HAP-1 (cell line): ENCODE measurements at regions not wholly inside any gene's neighbourhood (a gene's known extent, or its start where the extent isn't known, plus 50 kb on each side); places are given as distances from the start of the nearest gene placed in this dataset.
"Not testable (repeated sequence)": the region's sequence is repeated elsewhere in the genome, so short reads cannot be mapped to it uniquely, and the experiment has no call there.

Experiments
- DNase-seq, 2 experiments: peaks; one replicate each; pipeline ENCODE4 v3.0.0-alpha.2; 2016 to 2020; ENCODE audit warnings: low spot score in 2 of 2
- H3K27me3 ChIP-seq: fragments of 250-450 bp; sonication (Bioruptor Pico); 2 replicates; pipeline ENCODE4 v1.5.1; 2020; ENCODE audit warnings: low read depth, mild to moderate bottlenecking, moderate library complexity
- H3K36me3 ChIP-seq: fragments of 250-450 bp; sonication (Bioruptor Pico); replicated peaks from 2 replicates; pipeline ENCODE4 v1.5.1; 2020; ENCODE audit warnings: mild to moderate bottlenecking
- H3K4me1 ChIP-seq: fragments of 250-450 bp; sonication (Bioruptor Pico); 2 replicates; pipeline ENCODE4 v1.5.1; 2020; ENCODE audit warnings: mild to moderate bottlenecking
- H3K4me3 ChIP-seq: fragments of 250-450 bp; sonication (Bioruptor Pico); 2 replicates; pipeline ENCODE4 v1.5.1; 2020; ENCODE audit warnings: mild to moderate bottlenecking, moderate library complexity
- H3K9me3 ChIP-seq: fragments of 250-450 bp; sonication (Bioruptor Pico); 2 replicates; pipeline ENCODE4 v1.5.1; 2020; ENCODE audit warnings: mild to moderate bottlenecking, moderate library complexity
- in situ Hi-C: fragments of 300-500 bp; cut with MboI; formaldehyde crosslinking; loops from 3 replicates; pipeline ENCODE4 v1.14.3; 2020; ENCODE audit warnings: low sequenced_read_pairs, inconsistent platforms, mixed read lengths

- H3K27me3 ChIP-seq, H3K9me3 ChIP-seq, H3K4me3 ChIP-seq, DNase-seq, H3K4me1 ChIP-seq, H3K36me3 ChIP-seq, in situ Hi-C loops: not testable (repeated sequence)
These were observed 137.7 kb downstream of the CRLF3 start for GRCh38 chr17:30686538-30687479.

- H3K9me3 ChIP-seq, H3K4me3 ChIP-seq, H3K4me1 ChIP-seq, DNase-seq, H3K27me3 ChIP-seq, in situ Hi-C loops, H3K36me3 ChIP-seq: not testable (repeated sequence)
These were observed 142.2 kb downstream of the CRLF3 start for GRCh38 chr17:30682280-30682679.

- H3K4me1 ChIP-seq, H3K4me3 ChIP-seq, H3K27me3 ChIP-seq, H3K9me3 ChIP-seq, DNase-seq, H3K36me3 ChIP-seq, in situ Hi-C loops: not testable (repeated sequence)
These were observed 143.8 kb downstream of the CRLF3 start for GRCh38 chr17:30680681-30681080.

DNA sequence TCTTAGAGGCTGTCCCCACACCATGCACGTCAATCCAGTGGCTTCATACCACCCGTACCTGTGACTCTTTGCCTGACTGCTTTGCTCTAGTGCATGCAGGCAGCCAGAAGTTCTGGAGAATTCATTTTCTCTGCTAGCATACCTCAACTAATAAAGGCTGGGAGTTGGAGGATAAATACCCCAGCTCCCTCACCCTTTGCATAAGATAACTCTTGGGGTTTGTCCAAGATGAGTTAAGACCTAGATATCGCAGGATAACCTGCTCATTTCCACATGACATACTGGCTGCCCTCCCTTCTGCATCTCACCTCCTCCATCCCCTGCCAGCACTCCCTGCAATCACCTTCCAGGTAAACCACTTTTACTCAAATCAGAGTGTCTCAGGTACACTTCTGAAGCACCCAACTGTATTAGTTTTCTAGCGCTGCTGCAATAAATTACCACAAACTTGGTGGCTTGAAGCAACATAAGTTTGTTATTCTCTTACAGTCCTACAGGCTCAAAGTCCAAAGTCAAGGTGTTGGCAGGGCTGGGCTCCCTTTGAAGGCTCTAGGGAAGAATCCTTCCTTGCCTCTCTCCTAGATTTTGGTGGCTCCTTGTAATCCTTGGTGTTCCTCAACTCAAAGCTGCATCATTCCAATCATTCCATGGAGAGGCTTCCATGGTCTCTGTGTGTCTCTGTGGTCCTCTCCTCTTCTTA is 146.8 kb downstream of the CRLF3 start:
- no peak for DNase-seq
- H3K4me3 ChIP-seq = no peak overlapping the region
- H3K36me3 ChIP-seq = no peaks in the 10 kb centered on the region
- no peaks in the 10 kb centered on the region for H3K9me3 ChIP-seq
- no peaks in the 10 kb centered on the region for H3K27me3 ChIP-seq
- in situ Hi-C loops = no loop called here
- H3K4me1 ChIP-seq = no peaks in the 10 kb centered on the region

DNA sequence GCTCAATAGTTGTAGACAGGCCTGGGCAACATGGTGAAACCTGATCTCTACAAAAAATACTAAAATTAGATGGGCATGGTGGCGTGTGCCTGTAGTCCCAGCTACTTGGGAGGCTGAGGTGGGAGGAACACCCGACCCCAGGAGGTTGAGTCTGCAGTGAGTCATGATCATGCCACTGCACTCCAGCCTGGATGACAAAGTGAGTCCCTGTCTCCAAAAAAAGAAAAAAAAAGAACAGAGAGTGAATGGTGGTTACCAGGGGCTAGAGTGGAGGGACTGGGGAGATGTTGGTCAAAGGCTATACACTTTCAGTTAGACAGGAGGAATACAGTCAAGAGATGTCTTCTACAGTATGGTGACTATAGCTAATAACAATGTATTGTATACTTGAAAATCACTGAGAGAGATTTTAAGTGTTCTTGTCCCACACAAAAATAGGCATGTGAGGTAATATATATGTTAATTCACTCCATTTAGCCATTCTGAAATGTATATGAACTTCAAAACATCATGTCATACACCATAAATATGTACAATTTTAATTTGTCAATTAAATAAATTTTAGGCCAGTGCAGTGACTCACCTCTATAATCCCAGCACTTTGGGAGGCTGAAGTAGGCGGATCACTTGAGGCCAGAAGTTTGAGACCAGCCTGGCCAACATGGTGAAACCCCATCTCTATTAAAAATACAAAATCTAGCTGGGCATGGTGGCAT is 148.6 kb downstream of the CRLF3 start:
- H3K36me3 ChIP-seq, H3K4me1 ChIP-seq, H3K27me3 ChIP-seq, H3K9me3 ChIP-seq, DNase-seq, in situ Hi-C loops, H3K4me3 ChIP-seq: not testable (repeated sequence)

DNA sequence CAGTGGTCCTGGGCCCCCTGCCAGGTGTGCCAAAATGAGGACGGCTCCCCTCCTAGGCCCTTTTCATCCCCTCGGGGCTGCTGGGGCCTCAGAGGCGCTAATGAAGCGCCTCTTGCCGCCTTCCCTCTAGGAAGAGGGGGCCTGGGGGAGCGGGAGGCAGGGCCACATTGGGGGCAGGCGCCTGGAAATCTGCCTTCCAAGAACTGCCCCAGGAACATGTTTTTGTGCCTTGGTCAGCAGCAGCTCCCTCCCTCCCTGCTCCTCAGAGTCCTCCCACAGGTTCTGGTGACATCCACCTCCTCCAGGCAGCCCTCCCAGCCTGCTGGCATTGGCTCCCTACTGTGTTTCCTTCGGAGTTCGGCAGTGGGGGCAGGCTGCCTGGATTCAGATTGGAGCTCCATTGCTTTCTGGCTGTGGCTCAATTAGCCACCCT is 155.3 kb downstream of the CRLF3 start:
- DNase-seq, in situ Hi-C loops, H3K27me3 ChIP-seq, H3K4me3 ChIP-seq, H3K4me1 ChIP-seq, H3K9me3 ChIP-seq, H3K36me3 ChIP-seq: not testable (repeated sequence)

GRCh38 chr17:30668360-30669181 is 155.9 kb downstream of the CRLF3 start:
- H3K4me3 ChIP-seq, H3K4me1 ChIP-seq, H3K36me3 ChIP-seq, DNase-seq, H3K27me3 ChIP-seq, H3K9me3 ChIP-seq, in situ Hi-C loops: not testable (repeated sequence)

GRCh38 chr17:30667657-30668359 is 156.7 kb downstream of the CRLF3 start:
- H3K27me3 ChIP-seq, in situ Hi-C loops, H3K9me3 ChIP-seq, H3K36me3 ChIP-seq, H3K4me1 ChIP-seq, H3K4me3 ChIP-seq: not testable (repeated sequence)
- DNase-seq = peak; percentile 4 to 69

GRCh38 chr17:30666838-30667656 is 157.4 kb downstream of the CRLF3 start:
- H3K27me3 ChIP-seq, H3K4me1 ChIP-seq, DNase-seq, in situ Hi-C loops, H3K36me3 ChIP-seq, H3K9me3 ChIP-seq, H3K4me3 ChIP-seq: not testable (repeated sequence)

GRCh38 chr17:30663727-30664455 is 160.6 kb downstream of the CRLF3 start:
- H3K4me3 ChIP-seq, DNase-seq, H3K4me1 ChIP-seq, H3K27me3 ChIP-seq, in situ Hi-C loops, H3K36me3 ChIP-seq, H3K9me3 ChIP-seq: not testable (repeated sequence)

GRCh38 chr17:30657148-30657547 is 167.3 kb downstream of the CRLF3 start:
- H3K4me1 ChIP-seq, in situ Hi-C loops, H3K36me3 ChIP-seq, H3K4me3 ChIP-seq, H3K27me3 ChIP-seq, H3K9me3 ChIP-seq, DNase-seq: not testable (repeated sequence)

DNA sequence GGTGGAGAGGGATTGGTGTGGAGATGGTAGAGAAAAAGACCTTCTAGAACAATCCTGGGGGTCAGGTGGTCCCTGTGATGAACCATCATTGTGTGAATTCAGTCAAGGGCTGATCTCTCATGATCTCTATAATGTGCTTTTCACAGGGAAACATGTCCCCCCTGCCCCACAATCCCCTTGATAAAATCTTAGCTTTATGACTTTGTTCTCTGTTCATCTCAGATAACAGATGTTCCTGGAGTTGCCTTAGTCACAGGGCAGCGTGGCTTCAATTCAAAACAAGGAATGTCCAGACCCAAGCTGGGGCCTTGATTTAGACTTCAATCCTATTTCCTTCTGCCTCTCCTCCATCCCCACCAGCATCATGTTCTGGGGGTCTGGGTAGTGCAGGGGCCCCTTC is 171.5 kb downstream of the CRLF3 start:
- H3K9me3 ChIP-seq, H3K36me3 ChIP-seq, H3K4me1 ChIP-seq, DNase-seq, H3K4me3 ChIP-seq, in situ Hi-C loops, H3K27me3 ChIP-seq: not testable (repeated sequence)
